ENCODE measurements at regions not wholly inside any gene's neighbourhood (a gene's known extent, or its start where the extent isn't known, plus 50 kb on each side); places are given as distances from the start of the nearest gene placed in this dataset.

DNA sequence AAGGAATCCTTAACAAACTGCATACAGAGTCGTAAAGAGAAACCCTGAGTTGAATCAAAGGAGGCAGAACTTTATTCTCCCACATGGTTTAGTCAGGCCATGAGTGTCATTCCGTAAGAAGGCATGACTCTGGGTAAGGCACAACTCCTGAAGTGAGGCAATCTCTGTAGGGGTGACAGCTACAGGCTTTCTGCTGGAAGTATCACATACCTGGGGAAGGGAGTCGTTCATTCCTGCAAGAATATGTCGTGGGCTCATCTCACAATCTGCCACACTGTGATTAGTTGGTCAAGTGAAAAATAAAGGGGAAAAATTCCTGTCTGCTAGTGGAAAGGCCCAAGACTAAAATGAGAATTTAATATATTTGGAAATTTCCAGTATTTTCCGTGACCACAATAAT, 392.6 kb downstream of the POM121L12 start:
- TF ChIP-seq, protein P1, sequence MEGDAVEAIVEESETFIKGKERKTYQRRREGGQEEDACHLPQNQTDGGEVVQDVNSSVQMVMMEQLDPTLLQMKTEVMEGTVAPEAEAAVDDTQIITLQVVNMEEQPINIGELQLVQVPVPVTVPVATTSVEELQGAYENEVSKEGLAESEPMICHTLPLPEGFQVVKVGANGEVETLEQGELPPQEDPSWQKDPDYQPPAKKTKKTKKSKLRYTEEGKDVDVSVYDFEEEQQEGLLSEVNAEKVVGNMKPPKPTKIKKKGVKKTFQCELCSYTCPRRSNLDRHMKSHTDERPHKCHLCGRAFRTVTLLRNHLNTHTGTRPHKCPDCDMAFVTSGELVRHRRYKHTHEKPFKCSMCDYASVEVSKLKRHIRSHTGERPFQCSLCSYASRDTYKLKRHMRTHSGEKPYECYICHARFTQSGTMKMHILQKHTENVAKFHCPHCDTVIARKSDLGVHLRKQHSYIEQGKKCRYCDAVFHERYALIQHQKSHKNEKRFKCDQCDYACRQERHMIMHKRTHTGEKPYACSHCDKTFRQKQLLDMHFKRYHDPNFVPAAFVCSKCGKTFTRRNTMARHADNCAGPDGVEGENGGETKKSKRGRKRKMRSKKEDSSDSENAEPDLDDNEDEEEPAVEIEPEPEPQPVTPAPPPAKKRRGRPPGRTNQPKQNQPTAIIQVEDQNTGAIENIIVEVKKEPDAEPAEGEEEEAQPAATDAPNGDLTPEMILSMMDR (IDR thresholded peaks at IDR 0.05), result no peak
- no peak for TF ChIP-seq POLR2A (IDR thresholded peaks at IDR 0.05)

Data from breast epithelium (tissue), 3 donors.